Right renal pelvis (tissue), 4 donors: ENCODE measurements at regions not wholly inside any gene's neighbourhood (a gene's known extent, or its start where the extent isn't known, plus 50 kb on each side); places are given as distances from the start of the nearest gene placed in this dataset.
"Not testable (repeated sequence)": the region's sequence is repeated elsewhere in the genome, so short reads cannot be mapped to it uniquely, and the experiment has no call there.

Experiments used
- DNase-seq, 4 donors: peaks; one replicate each; pipeline ENCODE4 v3.0.0-alpha.2; 2013; ENCODE audit warnings: low read depth in 4 of 4, low spot score in 3 of 4, missing footprints in 1 of 4

- no peak for DNase-seq
Observed at GRCh38 chrX:74085642-74086236, 218.2 kb upstream of the ZCCHC13 start.

DNA sequence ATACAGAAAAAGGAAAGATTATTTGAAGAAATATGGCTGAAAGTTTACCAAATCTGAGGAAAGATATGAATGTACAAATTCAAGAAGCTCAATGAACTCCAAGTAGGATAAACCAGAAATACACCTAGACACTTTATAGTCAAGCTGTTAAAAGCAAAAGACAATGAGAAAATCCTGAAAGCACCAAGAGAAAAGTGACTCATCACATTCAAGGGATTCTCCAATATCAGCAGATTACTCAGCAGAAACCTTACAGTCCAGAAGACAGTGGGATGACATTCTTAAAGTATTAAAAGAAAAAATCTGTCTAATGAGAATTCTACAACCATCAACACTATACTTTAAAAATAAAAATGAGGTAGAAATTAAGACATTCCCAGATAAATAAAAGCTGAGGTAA, 223.8 kb upstream of the ZCCHC13 start:
- DNase-seq = no peak

DNA sequence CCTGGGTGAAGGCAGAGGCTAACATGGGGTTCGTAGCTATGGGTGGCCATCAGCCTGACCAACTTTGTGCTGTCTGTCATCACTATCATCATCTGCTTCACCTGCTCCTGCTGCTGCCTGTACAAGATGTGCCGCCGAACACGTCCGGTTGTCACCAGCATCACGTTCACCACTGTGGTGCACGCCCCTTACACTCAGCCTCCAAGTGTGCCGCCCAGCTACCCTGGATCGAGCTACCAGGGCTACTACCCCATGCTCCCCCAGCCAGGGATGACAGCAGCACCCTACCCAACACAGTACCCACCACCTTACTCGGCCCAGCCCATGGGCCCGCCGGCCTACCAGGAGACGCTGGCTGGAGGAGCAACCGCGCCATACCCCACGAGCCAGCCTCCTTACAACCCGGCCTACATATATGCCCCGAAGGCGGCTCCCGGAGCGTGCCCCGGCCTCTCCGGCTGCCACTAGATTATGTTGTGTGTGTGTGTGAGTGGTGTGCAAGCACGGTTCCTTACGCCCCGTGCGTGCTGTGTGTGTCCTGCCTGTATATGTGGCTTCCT, 213.4 kb upstream of the XIST start:
- no peak for DNase-seq

- no peak for DNase-seq
Observed at GRCh38 chrX:74063426-74064155, 211.1 kb upstream of the XIST start.

GRCh38 chrX:74061879-74062278, 209.4 kb upstream of the XIST start:
- no peak for DNase-seq

GRCh38 chrX:74049126-74049525, 196.6 kb upstream of the XIST start:
- DNase-seq = no peak

DNA sequence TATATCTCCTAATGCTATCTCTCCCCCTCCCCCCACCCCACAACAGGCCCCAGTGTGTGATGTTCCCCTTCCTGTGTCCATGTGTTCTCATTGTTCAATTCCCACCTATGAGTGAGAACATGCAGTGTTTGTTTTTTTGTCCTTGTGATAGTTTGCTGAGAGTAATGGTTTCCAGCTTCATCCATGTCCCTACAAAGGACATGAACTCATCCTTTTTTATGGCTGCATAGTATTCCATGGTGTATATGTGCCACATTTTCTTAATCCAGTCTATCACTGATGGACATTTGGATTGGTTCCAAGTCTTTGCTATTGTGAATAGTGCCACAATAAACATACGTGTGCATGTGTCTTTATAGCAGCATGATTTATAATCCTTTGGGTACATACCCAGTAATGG, 181.6 kb upstream of the XIST start:
- DNase-seq = not testable (repeated sequence)

DNA sequence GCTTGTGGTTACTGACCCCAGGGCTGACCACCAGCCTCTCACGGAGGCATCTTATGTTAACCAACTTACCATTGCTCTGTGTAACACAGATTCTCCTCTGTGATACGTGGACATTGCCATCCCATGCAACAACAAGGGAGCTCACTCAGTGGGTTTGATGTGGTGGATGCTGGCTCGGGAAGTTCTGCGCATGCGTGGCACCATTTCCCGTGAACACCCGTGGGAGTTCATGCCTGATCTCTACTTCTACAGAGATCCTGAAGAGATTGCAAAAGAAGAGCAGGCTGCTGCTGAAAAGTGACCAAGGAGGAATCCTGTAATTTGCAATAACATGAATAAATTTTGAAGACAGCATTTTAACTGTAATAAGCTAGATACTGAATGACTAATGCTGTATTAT, 179.0 kb upstream of the XIST start:
- not testable (repeated sequence) for DNase-seq

DNA sequence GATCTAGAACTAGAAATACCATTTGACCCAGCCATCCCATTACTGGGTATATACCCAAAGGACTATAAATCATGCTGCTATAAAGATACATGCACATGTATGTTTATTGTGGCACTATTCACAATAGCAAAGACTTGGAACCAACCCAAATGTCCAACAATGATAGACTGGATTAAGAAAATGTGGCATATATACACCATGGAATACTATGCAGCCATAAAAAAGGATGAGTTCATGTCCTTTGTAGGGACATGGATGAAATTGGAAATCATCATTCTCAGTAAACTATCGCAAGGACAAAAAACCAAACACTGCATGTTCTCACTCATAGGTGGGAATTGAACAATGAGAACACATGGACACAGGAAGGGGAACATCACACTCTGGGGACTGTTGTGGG, 178.3 kb upstream of the XIST start:
- not testable (repeated sequence) for DNase-seq

- not testable (repeated sequence) for DNase-seq
Observed at GRCh38 chrX:74025145-74025544, 172.6 kb upstream of the XIST start.

- no peak for DNase-seq
Observed at GRCh38 chrX:74023203-74023602, 170.7 kb upstream of the XIST start.

- DNase-seq = no peak
Observed at GRCh38 chrX:74018253-74018652, 165.7 kb upstream of the XIST start.

GRCh38 chrX:74015379-74016019, 163.0 kb upstream of the XIST start:
- peak in 3 of 4 donors; percentile 12 to 20 (median 13) for DNase-seq

DNA sequence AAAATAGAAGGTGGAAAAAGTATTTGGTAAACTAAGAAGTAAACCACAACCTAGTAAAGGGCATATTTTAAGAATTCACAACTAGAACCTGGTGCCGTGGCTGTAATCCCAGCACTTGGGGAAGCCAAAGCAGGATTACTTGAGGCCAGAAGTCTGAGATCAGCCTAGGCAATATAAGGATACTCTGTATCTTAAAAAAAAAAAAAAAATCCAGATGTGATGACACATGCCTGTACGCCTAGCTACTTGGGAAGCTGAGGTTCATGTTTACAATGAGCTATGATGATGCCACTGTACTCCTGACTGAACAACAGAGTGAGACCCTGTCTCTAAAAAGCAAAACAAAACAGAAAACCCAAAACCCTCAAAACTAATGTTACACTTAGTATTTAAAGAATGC, 156.5 kb upstream of the XIST start:
- no peak for DNase-seq

DNA sequence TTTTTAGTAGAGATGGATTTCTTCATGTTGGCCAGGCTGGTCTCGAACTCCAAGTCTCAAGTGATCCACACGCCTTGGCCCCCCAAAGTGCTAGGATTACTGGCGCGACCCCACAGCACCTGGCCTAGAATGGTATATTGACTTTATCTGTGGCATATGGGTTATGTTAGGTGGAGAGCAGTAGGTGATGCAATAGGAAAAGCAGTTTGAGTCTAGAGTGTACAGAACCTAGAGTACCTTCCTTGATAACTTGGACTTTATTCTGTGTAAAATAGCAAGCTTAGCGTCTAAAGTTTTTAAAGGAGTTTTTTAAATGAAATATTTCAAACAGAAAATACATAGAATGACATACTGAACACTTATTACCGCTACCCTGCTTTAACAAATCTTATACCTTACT, 139.5 kb upstream of the XIST start:
- DNase-seq = no peak

DNA sequence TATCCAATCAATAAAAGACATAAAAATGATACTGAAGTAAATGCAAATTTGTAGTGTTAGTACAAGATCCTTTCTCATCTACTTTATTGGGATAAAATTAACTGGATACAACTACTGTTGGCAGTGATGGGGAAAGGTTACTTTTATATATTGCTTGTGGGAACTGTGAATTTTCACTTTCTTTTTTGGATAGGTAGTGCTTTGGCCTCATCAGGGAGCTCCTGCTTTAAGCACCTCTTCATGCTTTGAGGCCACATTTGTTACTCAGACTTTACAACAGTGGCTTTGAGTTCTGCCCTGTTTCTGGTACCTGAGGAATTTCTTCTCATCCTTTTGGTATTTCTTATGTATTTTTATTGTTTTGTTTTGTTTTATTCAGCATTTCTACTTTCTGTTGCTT, 134.7 kb upstream of the XIST start:
- DNase-seq = no peak

GRCh38 chrX:73979551-73980131, 127.1 kb upstream of the XIST start:
- no peak for DNase-seq

GRCh38 chrX:73977542-73978169, 125.1 kb upstream of the XIST start:
- DNase-seq = no peak

GRCh38 chrX:73967461-73967860, 114.9 kb upstream of the XIST start:
- DNase-seq = not testable (repeated sequence)

DNA sequence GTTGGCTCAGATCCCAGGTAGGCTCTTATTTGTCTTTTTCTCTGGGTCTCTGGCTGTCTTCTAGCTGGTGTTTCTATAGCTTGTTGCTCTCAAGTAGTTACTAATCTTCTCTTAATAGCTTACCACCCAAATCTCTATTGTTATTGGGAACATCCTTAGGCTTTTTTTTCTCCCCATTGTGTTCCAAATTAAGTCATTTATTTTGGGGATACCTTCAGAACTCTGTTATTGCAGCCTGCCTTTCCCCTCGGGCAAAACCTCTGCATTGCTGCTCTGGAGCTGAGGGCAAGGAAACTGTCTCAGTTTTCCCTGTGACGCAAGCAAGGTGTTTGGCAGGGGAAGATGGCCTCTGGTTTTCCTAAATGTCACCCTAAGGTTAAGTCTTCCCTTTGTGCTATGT, 113.3 kb upstream of the XIST start:
- no peak for DNase-seq

GRCh38 chrX:73964579-73964978, 112.1 kb upstream of the XIST start:
- DNase-seq = peak in 1 of 4 donors; percentile 6
